SHP77 treated with DMSO at 0.1 percent for 48 hours (cell line): ENCODE measurements at regions not wholly inside any gene's neighbourhood (a gene's known extent, or its start where the extent isn't known, plus 50 kb on each side); places are given as distances from the start of the nearest gene placed in this dataset.
"Not testable (repeated sequence)": the region's sequence is repeated elsewhere in the genome, so short reads cannot be mapped to it uniquely, and the experiment has no call there.

Source experiments
- DNase-seq: peaks from one replicate; lab custom pipeline; 2025; lab: John Stamatoyannopoulos, UW

DNA sequence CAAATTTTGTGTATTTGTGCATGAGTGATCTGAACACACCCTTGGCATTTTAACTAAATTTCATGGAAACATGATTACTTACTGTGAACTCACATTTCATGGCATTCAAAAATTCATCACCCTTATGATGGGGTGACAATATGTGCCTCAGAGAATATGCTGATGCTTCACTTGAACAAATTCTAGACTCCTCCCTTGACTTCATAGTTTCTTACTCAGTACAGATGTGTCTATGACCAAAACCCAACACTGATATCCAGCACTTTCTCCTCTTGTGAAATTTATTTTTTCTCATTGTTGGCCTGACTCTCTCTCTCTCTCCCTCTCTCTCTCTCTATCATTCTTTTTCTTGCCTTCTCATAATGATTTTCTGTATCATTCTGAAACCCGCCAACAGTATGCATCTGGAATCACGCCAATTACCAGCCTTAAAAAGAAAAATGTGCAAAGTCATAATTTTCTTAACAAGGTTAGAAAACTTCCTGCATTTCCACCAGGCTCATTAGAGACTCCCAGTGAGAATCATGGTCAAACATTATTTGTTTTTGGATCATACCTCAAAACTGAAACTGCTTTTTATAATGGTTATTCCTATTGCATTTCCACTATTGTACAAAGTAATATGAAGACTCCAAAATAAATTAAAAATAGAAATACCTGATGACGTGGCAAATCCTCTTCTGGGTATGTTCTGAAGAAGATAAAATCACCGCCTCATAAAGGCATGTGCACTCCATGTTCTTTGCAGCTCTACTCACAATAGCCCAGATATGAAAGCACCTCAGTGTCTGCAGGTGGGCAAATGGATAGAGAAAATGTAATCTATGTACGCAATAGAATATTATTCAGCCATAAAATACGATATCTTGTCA lies 722.2 kb downstream of the TMEM121 start:
- no peak for DNase-seq

DNA sequence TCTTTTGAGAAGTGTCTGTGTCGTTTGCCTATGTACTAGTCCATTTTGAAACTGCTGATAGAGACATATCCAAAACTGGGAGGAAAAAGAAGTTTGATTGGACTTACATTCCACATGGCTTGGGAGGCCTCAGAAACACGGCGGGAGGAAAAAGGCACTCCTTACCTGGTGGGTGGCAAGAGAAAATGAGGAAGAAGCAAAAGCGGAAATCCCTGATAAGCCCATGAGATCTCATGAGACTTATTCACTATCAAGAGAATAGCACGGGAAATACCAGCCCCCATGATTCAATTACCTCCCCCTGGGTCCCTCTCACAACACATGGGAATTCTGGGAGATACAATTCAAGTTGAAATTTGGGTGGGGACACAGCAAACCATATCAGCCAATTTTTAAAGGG lies 727.6 kb downstream of the TMEM121 start:
- not testable (repeated sequence) for DNase-seq

DNA sequence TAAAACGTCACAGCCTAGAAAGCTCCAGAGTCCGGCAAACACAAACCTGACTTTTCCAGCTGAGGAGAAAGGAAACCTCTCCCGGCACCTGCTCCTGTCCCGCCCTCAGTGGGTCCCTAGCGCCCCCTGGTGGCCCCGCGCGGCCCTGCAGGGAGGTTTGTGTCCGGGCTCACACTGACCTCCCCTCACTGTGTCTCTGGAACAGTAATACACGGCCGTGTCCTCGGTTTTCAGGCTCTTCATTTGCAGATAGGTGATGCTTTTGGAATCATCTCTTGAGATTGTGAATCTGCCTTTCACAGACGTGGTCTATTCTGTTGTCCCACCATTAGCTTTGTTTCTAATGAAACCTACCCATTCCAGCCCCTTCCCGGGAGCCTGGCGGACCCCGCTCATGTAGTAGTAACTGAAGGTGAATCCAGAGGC lies 731.2 kb downstream of the TMEM121 start:
- DNase-seq, result not testable (repeated sequence)

DNA sequence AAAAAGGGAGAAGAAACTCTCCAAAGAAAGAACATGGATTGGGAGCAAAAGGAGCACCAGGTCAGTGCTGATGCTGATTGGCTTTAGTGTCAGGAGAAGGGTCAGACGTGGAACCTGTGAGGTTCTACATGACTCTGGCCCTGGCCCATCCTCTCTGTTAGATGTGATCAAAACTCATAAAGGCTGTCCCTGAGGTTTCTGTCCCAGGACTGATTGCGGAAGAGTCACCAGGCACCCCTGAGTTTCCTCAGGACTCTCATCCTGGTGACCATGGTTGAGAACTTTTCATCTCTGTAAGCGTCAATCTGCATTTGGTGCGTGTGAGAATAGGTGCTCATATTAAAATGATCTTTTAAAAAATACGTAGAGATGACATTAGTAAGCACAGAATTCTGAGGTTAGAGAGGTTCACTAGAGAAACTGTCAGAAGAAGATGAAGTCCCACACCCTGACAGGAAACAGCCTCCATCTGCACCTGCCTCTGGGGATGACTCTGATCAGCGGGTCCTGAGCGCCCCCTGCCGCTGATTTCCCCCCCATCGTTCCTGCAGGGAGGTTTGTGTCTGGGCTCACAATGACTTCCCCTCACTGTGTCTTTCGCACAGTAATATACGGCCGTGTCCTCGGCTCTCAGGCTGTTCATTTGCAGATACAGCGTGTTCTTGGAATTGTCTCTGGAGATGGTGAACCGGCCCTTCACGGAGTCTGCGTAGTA lies 741.8 kb downstream of the TMEM121 start:
- no peak for DNase-seq

DNA sequence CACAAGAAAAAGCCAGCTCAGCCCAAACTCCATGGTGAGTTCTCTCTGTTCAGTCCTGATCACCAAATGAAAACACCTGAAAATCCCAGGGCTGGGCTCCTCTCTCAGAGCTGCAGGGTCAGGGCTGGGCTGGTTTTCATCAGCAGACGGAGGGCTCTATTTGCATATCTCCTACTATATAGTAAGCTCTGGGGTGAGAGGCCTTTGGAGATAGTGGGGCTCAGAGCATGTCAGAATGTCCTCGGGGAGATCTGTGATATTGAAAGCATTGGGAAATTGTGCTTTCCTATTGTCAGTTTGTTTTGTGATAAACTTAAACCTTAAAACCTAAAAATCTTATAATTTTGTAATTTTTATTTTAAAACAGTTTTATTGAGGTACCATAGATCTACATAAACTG lies 742.6 kb downstream of the TMEM121 start:
- no peak for DNase-seq

DNA sequence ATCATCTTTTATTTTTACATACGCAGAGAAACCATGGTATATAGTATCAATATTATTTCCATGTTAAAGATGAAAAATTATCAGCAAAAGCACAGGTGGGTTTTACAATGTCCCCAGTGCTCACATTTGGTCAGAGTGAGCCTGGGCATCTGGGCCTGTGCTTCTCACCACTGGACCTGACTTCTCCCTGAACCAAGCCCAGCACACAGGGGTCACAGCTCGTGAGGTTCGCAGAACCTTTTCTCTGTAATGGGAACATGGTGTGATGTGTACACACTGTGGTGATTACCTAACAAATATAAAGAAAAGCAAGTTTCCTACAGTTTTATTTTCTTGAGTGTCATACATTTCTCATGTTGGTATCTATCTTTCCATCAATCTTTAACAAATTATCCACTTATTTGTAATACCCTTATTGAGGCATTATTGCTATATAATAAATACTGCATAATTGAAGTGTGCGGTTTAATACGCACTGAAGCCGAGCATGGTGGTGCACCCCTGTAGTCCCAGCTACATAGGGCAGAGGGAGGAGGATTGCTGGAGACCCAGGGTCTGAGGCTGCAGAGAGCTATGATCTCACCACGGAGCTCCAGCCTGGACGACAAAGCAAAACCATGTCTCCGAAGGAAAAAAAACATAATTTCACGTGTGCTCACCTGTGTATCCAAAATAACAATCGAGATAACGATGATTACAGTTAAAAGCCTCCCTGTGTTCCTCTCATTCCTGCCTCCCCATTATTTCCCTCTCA lies 743.2 kb downstream of the TMEM121 start:
- DNase-seq, result no peak

DNA sequence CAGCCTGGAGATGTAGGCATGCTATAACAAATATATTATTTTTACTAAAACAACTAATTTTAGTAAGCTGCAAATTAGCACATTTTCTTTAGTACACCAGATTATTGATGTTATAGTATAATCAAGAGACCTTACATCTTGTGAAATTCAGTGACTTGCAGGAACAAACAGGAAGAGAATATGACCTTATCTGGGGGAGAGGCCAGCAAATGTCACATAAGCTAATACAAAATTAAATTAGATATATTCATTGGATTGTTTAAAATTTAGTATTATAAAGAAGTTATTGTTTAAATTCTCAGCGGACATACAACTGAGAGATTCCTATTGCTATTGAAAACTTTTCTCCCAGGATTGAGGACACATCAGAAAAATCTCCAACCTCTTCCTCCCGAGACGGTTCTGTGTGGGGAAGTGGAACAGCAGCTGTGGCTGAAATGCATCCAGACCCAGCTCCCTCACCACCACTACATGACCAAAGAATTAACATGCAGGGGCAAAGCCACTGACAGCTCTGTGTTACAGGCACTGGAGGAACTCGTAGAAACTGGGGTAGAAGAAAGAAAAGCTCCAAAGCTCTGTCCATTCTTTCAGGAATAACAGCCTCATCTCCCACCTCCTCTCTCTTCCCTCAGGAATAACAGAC lies 744.2 kb downstream of the TMEM121 start:
- DNase-seq, result not testable (repeated sequence)

DNA sequence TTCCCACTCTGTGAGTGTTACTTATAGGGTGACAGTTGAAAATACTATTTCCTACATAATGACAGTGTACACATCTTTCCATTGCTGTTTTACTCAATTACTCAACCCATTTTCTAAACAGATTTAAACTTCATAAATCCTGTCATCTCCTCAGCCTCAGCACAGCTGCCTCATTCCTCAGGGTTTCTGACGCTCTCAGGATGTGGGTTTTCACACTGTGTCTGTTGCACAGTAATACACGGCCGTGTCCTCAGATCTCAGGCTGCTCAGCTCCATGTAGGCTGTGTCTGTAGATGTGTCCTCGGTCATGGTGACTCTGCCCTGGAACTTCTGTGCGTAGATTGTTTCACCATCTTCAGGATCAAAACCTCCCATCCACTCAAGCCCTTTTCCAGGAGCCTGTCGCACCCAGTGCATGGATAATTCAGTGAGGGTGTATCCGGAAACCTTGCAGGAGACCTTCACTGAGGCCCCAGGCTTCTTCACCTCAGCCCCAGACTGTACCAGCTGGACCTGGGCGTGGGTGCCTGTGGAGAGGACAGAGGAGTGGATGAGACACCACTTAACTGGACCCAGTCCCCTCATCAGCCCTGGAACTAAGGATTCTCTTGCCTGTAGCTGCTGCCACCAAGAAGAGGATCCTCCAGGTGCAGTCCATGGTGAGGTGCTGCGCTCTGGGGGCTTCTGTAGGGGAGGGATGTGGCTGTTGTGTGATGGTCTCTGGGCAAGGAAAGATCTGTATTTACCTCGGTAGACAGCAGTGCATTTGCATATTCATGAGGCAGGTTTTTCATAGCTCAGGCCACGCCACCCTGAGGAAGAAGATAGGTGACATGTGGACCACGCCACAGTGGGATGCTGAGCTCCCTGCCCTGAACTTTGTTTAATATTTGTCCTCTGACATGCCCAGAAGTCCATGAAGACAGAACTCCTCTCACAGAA lies 750.2 kb downstream of the TMEM121 start:
- DNase-seq, result no peak

DNA sequence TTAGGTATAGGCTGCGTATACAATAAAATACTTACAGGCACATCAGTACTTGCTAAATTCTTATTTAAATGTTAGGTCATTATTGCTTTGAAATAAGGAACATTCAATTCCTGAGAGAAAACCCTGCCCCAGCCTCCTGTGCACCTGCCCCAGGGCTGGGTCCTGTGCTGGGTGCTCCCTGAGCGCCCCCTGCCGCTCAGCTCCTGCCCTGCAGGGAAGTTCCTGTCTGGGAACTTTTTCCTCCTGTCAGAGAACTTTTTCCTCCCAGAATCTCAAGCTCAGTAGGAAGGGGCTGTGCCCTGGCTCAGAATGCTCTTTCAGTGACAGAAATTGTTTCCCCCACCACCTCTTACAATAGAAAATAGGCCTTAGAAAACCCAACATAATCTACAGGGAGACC lies 751.1 kb downstream of the TMEM121 start:
- no peak for DNase-seq

DNA sequence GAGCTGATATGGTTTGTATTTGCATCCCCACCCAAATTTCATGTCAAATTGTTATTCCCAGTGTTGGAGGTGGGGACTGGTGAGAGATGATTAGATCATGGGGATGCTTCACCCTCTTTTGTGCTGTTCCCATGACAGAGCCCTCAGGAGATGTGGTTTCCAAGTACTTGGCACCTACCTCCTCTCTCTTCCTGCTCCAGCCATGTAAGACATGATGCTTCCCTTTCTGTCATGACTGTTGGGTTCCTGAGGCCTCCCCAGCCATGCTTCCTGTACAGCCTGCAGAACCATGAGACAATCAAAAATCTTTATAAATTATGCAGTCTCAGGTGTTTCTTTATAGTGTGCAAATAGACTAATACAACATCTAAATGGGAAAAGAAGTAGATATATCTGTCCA lies 754.5 kb downstream of the TMEM121 start:
- no peak for DNase-seq

DNA sequence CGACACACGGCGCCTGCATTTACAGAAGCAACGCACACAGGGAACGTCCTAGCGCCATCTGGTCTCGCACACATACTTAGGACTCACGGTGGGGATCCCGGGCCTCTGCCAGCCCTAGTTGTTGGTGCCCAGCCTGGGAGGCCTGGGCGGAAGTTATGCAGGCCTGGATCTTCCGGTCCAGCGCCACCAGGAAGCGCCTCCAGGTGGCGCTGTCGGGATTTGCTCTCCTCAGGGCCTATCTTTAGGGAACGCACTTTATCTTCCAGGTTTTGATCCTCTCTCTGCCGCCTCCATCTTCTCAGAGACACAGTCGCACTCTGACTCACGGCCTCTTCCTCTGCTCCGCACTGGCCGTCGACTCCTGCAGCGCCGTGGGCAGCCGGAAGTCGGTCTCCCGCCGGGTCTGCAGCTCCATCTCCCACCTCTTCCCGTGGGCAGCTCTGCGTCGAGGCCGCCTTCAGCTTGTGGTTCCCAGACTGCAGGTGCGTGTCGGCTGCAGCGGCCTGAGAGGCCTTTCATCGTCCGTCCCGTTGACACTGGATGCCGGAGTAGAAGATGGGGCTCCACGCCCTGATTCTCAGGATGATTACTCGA lies 760.4 kb downstream of the TMEM121 start:
- no peak for DNase-seq

DNA sequence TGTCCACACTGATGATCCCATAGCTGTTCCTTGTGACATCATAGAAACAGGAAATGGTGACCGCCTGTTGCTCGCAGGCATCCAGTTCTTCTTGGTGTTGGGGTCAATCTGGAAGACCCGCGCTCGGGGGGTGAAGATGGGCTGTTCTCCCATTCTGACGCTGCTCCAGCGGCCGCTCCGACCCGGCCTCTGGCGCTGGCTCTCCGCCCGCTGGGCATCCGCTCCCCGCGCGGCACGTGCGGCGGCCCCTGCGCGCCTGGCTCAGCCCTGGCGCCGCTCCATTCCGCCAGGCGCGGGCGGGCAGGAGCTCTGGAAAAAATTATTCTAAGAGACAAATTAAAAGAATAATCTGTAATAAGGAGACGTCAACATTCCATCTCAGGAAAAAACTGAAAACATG lies 761.1 kb downstream of the TMEM121 start:
- no peak for DNase-seq

DNA sequence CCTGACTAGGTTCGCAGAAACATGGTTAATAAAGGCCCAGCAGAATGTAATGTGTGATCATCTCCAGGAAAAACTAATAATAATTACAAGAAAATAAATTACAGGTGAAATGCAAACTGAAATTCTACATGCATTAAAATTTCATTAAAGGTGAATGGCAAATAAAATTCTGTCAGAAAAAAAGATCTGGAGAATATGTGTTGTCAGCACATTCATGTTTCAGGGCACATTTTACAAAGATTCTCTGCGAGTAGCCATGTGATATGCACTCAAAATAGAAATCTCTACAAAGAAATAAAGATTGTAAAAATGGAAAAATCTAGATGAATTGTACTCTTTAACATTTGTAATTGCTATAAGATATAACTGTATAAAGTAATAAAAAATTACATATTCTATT lies 765.2 kb downstream of the TMEM121 start:
- DNase-seq, result no peak

DNA sequence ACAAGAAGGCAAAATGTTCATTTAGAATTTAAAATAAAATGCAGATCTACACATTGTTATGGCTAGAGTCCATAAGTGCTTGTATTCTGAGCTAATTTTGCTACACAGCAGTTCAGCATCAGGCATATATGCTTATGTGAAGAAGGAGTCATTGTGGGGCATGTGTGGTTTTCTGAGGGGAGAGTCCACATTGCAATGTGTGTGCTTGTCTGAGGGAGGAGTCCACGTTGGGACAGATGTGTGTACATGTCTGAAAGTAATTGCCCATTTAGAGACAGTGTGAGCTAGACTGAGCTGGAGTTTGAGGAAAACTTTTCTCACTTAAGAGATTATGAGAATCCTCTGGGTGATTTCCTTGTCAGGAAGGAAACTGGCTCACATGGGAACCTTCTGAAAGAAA lies 767.9 kb downstream of the TMEM121 start:
- no peak for DNase-seq

DNA sequence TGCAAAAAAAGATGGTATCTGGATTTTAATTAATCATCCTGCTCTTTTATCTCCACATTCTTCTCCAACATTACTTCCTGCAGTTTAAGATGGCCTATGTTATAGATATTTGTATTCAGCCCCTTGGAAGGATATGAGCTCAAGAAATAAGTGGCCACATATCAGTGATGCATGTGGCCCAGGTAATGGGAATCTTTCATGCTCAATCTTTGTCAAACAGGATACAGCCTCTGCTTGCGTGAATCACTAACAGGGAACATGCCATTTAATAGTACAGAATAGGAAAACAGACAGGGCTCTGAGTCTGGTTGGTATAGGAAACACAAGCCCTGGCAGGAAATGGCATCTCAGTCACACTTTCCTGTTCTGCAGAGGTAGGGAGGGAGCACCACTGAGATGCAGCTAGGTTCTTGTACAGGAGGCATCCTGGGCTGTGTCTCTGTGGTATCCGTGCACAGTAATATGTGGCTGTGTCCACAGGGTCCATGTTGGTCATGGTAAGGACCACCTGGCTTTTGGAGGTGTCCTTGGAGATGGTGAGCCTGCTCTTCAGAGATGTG lies 774.6 kb downstream of the TMEM121 start:
- not testable (repeated sequence) for DNase-seq

DNA sequence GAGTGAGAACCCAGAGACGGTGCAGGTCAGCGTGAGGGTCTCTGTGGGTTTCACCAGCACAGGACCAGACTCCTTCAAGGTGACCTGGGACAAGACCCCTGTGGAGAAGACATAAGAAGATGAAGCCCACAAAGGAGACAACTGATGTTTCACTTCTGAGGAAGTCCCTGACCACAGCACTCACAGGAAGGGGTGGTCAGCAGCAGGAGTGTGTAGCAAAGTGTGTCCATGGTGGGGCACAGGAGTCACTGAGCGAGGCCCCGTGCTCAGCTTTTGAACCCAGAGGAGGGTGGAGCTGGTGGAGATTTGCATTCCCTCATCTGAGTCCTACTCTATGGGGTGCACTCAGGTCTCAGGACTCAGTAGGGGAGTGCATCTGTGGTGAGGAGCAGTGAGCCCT lies 775.2 kb downstream of the TMEM121 start:
- not testable (repeated sequence) for DNase-seq

DNA sequence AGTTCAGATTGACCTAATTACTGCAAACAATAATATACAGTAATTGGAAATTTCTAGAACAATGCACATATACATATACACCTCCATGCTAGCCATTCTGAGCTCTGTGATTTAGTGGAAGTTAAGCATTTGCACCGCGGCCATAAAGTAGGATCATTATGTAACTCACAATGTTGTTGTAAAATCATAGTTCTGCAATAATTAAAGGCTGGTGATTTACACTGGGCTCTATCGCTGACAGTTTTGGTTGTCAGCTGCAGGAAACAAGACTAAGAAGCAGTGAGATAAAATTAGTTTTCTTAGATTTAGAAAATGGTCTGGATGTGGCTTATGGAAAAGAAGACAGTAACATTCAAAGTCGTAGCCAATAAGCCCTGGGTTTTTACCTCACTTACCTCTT lies 776.3 kb downstream of the TMEM121 start:
- no peak for DNase-seq

DNA sequence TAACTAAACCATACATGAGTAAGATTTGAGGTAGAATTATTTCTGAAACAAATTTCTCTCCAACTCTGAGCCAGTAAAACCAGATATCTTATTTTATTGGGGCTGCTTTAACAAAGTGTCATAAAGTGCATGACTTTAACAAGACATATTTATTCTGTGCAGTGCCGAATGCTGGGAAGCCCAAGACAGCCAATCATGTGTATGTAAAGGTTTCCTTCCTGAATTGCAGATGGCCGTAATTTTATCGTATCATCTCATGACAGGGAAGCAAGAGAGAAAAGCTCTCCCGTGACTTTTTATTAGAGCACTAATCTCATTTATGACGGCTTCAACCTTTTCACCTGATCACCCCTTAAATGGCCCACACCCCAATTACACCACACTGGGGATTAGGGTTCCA lies 777.9 kb downstream of the TMEM121 start:
- DNase-seq, result no peak

DNA sequence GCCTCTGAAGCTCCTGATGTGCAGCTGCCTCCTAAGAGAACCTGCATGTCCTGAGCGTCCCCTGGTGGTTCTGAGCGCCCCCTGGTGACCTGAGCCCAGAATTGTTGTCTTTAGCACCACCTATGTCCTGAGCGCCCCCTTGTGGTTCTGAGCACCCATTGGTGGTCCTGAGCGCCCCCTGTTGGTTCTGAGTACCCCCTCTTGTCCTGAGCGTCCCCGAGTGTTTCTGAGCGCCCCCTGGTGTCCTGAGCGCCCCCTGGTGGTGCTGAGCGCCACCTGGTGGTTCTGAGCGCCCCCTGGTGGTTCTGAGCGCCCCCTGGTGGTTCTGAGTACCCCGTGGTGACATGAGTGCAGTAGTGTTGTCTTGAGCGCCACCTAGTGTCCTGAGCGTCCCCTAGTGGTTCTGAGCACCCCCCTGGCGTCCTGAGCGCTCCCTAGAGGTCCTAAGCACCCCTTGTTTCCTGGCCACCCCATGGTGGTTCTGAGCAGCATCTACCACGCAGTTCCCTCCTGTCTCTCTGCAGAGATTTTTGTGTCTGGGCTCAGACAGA lies 782.5 kb downstream of the TMEM121 start:
- peak; percentile 7 for DNase-seq

DNA sequence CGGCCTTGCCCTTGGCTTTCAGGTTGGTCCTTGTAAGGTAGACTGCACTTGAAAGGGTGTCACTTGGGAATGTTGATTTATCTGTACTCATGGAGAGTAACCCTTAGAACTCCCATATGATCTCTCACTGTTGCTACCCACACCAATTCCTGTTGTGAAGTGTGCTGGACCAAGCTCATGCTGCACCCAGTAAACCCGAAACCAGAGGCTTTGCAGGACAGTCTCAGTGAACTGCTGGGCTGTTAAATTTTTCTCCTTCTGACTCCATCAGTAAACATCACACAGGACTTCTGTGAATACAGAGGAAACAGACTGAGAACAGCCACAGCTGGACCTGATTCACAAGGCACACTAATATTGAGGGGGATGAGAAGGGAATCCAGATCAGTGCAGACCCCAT lies 783.0 kb downstream of the TMEM121 start:
- no peak for DNase-seq
